NB4 (cell line): ENCODE measurements at regions not wholly inside any gene's neighbourhood (a gene's known extent, or its start where the extent isn't known, plus 50 kb on each side); places are given as distances from the start of the nearest gene placed in this dataset.

Source experiments
- CTCF ChIP-seq: IDR thresholded peaks from one replicate; pipeline ENCODE4 v1.5.1; 2012; ENCODE audit warnings: low read depth, low read length
- MAX ChIP-seq: IDR thresholded peaks from 2 replicates; pipeline ENCODE4 v1.6.1; 2011; ENCODE audit warnings: low read depth, low read length
- MYC ChIP-seq: IDR thresholded peaks from 2 replicates; pipeline ENCODE4 v1.6.1; 2011; ENCODE audit warnings: low read depth, low read length

GRCh38 chr18:8988260-8988871, 114.1 kb upstream of the NDUFV2 start:
- TF ChIP-seq MYC, result no peak
- TF ChIP-seq MAX, result no peak
- peak; percentile 76 for TF ChIP-seq CTCF
